PFSK-1 (cell line): ENCODE measurements at regions not wholly inside any gene's neighbourhood (a gene's known extent, or its start where the extent isn't known, plus 50 kb on each side); places are given as distances from the start of the nearest gene placed in this dataset.

Source experiments
- POLR2AphosphoS5 ChIP-seq: IDR thresholded peaks from 2 replicates; pipeline ENCODE4 v1.6.1; 2012; ENCODE audit warnings: low read depth, mild to moderate bottlenecking, control low read depth, low read length, moderate library complexity
- TAF1 ChIP-seq: IDR thresholded peaks from 2 replicates; pipeline ENCODE4 v1.6.1; 2012; ENCODE audit warnings: low read length, control low read depth, borderline replicate concordance; ENCODE audit not compliant: insufficient read depth
- TF ChIP-seq, protein P1 (sequence below), 2 experiments: IDR thresholded peaks; 2 replicates each; pipeline versions ENCODE4 v1.6.1 to v1.8.0; 2011 to 2012; ENCODE audit warnings: low read depth in 2 of 2, low read length in 2 of 2, control low read depth in 1 of 2, inconsistent platforms in 1 of 2, mild to moderate bottlenecking in 1 of 2, moderate library complexity in 1 of 2; ENCODE audit not compliant: insufficient read depth in 1 of 2

GRCh38 chr1:187491082-187491720 lies 662.5 kb downstream of the PLA2G4A start:
- no peak for TF ChIP-seq TAF1
- no peak for TF ChIP-seq POLR2AphosphoS5
- TF ChIP-seq, protein P1, sequence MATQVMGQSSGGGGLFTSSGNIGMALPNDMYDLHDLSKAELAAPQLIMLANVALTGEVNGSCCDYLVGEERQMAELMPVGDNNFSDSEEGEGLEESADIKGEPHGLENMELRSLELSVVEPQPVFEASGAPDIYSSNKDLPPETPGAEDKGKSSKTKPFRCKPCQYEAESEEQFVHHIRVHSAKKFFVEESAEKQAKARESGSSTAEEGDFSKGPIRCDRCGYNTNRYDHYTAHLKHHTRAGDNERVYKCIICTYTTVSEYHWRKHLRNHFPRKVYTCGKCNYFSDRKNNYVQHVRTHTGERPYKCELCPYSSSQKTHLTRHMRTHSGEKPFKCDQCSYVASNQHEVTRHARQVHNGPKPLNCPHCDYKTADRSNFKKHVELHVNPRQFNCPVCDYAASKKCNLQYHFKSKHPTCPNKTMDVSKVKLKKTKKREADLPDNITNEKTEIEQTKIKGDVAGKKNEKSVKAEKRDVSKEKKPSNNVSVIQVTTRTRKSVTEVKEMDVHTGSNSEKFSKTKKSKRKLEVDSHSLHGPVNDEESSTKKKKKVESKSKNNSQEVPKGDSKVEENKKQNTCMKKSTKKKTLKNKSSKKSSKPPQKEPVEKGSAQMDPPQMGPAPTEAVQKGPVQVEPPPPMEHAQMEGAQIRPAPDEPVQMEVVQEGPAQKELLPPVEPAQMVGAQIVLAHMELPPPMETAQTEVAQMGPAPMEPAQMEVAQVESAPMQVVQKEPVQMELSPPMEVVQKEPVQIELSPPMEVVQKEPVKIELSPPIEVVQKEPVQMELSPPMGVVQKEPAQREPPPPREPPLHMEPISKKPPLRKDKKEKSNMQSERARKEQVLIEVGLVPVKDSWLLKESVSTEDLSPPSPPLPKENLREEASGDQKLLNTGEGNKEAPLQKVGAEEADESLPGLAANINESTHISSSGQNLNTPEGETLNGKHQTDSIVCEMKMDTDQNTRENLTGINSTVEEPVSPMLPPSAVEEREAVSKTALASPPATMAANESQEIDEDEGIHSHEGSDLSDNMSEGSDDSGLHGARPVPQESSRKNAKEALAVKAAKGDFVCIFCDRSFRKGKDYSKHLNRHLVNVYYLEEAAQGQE (IDR thresholded peaks at IDR 0.05; ENCODE audit: insufficient read depth in 1 of 2, low read depth in 2 of 2, low read length in 2 of 2): no peak
